NCI-H1092 treated with DMSO at 0.1 percent for 48 hours (cell line): ENCODE measurements at regions not wholly inside any gene's neighbourhood (a gene's known extent, or its start where the extent isn't known, plus 50 kb on each side); places are given as distances from the start of the nearest gene placed in this dataset.
A peak's percentile ranks its signal among the peaks of the same experiment; 100 is the strongest.
"Not testable (repeated sequence)": the region's sequence is repeated elsewhere in the genome, so short reads cannot be mapped to it uniquely, and the experiment has no call there.

Experiments
- DNase-seq: peaks from one replicate; lab custom pipeline; 2025; lab: John Stamatoyannopoulos, UW

GRCh38 chr15:87672309-87673288, 583.9 kb downstream of the NTRK3 start:
- DNase-seq, result peak; percentile 19

GRCh38 chr15:87671289-87671688, 585.2 kb downstream of the NTRK3 start:
- no peak for DNase-seq

GRCh38 chr15:87669846-87670245, 586.7 kb downstream of the NTRK3 start:
- DNase-seq, result no peak

GRCh38 chr15:87668768-87669564, 587.6 kb downstream of the NTRK3 start:
- DNase-seq, result not testable (repeated sequence)

GRCh38 chr15:87667643-87668042, 588.9 kb downstream of the NTRK3 start:
- DNase-seq, result no peak

- DNase-seq, result no peak
These were observed 594.0 kb downstream of the NTRK3 start for GRCh38 chr15:87662575-87662974.

GRCh38 chr15:87661454-87662355, 594.8 kb downstream of the NTRK3 start:
- DNase-seq, result no peak

GRCh38 chr15:87660251-87661129, 596.0 kb downstream of the NTRK3 start:
- no peak for DNase-seq

GRCh38 chr15:87656372-87656771, 600.2 kb downstream of the NTRK3 start:
- DNase-seq, result no peak

GRCh38 chr15:87653646-87654045, 602.9 kb downstream of the NTRK3 start:
- no peak for DNase-seq

GRCh38 chr15:87649175-87649574, 607.4 kb downstream of the NTRK3 start:
- DNase-seq, result no peak

- DNase-seq, result no peak
These were observed 608.3 kb downstream of the NTRK3 start for GRCh38 chr15:87648278-87648677.

- DNase-seq, result no peak
These were observed 610.8 kb downstream of the NTRK3 start for GRCh38 chr15:87645723-87646122.

GRCh38 chr15:87642997-87643396, 613.5 kb downstream of the NTRK3 start:
- not testable (repeated sequence) for DNase-seq

GRCh38 chr15:87639305-87640011, 617.1 kb downstream of the NTRK3 start:
- no peak for DNase-seq

GRCh38 chr15:87638554-87639083, 617.9 kb downstream of the NTRK3 start:
- no peak for DNase-seq

GRCh38 chr15:87634361-87634760, 622.2 kb downstream of the NTRK3 start:
- no peak for DNase-seq

GRCh38 chr15:87633525-87633924, 623.0 kb downstream of the NTRK3 start:
- no peak for DNase-seq

- DNase-seq, result no peak
These were observed 624.2 kb downstream of the NTRK3 start for GRCh38 chr15:87632364-87632763.

GRCh38 chr15:87631775-87632174, 624.8 kb downstream of the NTRK3 start:
- DNase-seq, result no peak
